Pancreas (tissue), 10 donors: ENCODE measurements at regions not wholly inside any gene's neighbourhood (a gene's known extent, or its start where the extent isn't known, plus 50 kb on each side); places are given as distances from the start of the nearest gene placed in this dataset.

ENCODE experiments used
- ATAC-seq, 4 donors: fragments of 200-7000 bp; cut with Tn5 transposase; one replicate each; pipeline versions ENCODE4 v1.8.0 to v1.9.1; 2020; ENCODE audit warnings: mild to moderate bottlenecking in 4 of 4, moderate library complexity in 4 of 4
- DNase-seq, 6 donors: peaks; one replicate each; pipeline ENCODE4 v3.0.0-alpha.2; 2020
- FAIRE-seq: peaks from 2 replicates; lab custom pipeline; 2012; peaks lifted over from hg19 to GRCh38; lab: Jason Lieb, UNC
- H3K27ac ChIP-seq, 4 donors: fragments of 200-600 bp; sonication (generic); 1 replicate in 3 of 4; 2 replicates in 1 of 4; pipeline versions ENCODE4 v1.5.0 to v1.8.0; 2020
- H3K27me3 ChIP-seq, 4 donors: fragments of 200-600 bp; one replicate each; pipeline ENCODE4 v1.8.0; 2021
- H3K36me3 ChIP-seq, 3 donors: fragments of 200-600 bp; sonication (generic) in 1 of 3; one replicate each; pipeline versions ENCODE4 v1.5.0 to v1.8.0; 2020 to 2021
- H3K4me1 ChIP-seq, 3 donors: fragments of 200-600 bp; one replicate each; pipeline ENCODE4 v1.8.0; 2021
- H3K4me3 ChIP-seq, 4 donors: fragments of 200-600 bp; sonication (generic) in 2 of 4; one replicate each; pipeline versions ENCODE4 v1.5.0 to v1.8.0; 2020 to 2021
- H3K9me3 ChIP-seq, 4 donors: fragments of 200-600 bp; one replicate each; pipeline ENCODE4 v1.8.0; 2021
- CTCF ChIP-seq, 4 donors: fragments of 200-600 bp; sonication (generic) in 3 of 4; IDR thresholded peaks; one replicate each; pipeline versions ENCODE4 v1.5.0 to v1.8.0; 2021; ENCODE audit warnings: antibody characterized with exemption in 4 of 4
- WGBS, 2 donors: extraction: QIAGEN DNeasy Blood & Tissue Kit; methylation state at CpG; one replicate each; pipeline ENCODE4 v1.1.7; 2013; 5-methylcytosine and 5-hydroxymethylcytosine counted together
- intact Hi-C, 3 donors: fragments of 100-400 bp; cut with DNase I; formaldehyde crosslinking; loops; one replicate each; pipeline versions ENCODE4 v1.11.1 to v1.14.2; 2022
- donor health status: healthy with polysubstance abuse.
- donor health status: DM: no; HTN: no; CAD: no; lungs with moderate emphysema.
- donor health status: DM: no; HTN: no; CAD: no.
- donor health status: control.
- donor health status: control.
- donor health status: Bipolar disorder and iron deficiency.
- donor health status: DM: yes; HTN: yes; CAD: no.
- donor health status: DM: no; HTN: no; CAD: no.
- donor health status: DM: no; HTN: no; CAD: no.
- donor health status: DM: yes; HTN: yes; CAD: no.

GRCh38 chr1:194103516-194104246 lies 917.3 kb upstream of the B3GALT2 start:
- Histone ChIP-seq H3K27me3 (no peaks in the 10 kb centered on the region), H3K27ac (no peak overlapping the region), H3K4me1 (no peaks in the 10 kb centered on the region), H3K9me3 (no peaks in the 10 kb centered on the region), H3K4me3 (no peak overlapping the region), H3K36me3 (no peaks in the 10 kb centered on the region)
- DNase-seq (peak in 1 of 6 donors; percentile 17), ATAC-seq (no peak), FAIRE-seq (no peak)
- intact Hi-C loops, result no loop called here
- 48 to 50% methylated on average over 2 of the region's 2 CpGs for WGBS, 2 donors
- TF ChIP-seq CTCF (IDR thresholded peaks at IDR 0.05), result no peak

GRCh38 chr1:194103101-194103500 lies 916.7 kb upstream of the B3GALT2 start:
- no peaks in the 10 kb centered on the region for H3K4me1 ChIP-seq
- peak in 1 of 6 donors; percentile 13 for DNase-seq
- H3K9me3 ChIP-seq, result no peaks in the 10 kb centered on the region
- ATAC-seq, result no peak
- H3K27ac ChIP-seq, result no peak overlapping the region
- no peaks in the 10 kb centered on the region for H3K36me3 ChIP-seq
- H3K27me3 ChIP-seq, result no peaks in the 10 kb centered on the region
- 78 to 88% methylated on average over 1 of the region's 1 CpG for WGBS, 2 donors
- H3K4me3 ChIP-seq, result no peak overlapping the region
- no peak for TF ChIP-seq CTCF (IDR thresholded peaks at IDR 0.05)
- intact Hi-C loops, result no loop called here
- no peak for FAIRE-seq

- Histone ChIP-seq H3K27me3 (no peaks in the 10 kb centered on the region), H3K27ac (no peak overlapping the region), H3K9me3 (no peaks in the 10 kb centered on the region), H3K36me3 (no peaks in the 10 kb centered on the region), H3K4me1 (no peaks in the 10 kb centered on the region), H3K4me3 (no peak overlapping the region)
- no peak for TF ChIP-seq CTCF (IDR thresholded peaks at IDR 0.05)
- FAIRE-seq, result no peak
- DNase-seq, result no peak
- no peak for ATAC-seq
- intact Hi-C loops, result no loop called here
- WGBS, 2 donors, result 49 to 51% methylated on average over 2 of the region's 2 CpGs
These were observed 916.2 kb upstream of the B3GALT2 start for GRCh38 chr1:194102607-194103006.

- no peak for FAIRE-seq
- H3K27ac ChIP-seq, result no peak overlapping the region
These were observed 898.3 kb upstream of the B3GALT2 start for GRCh38 chr1:194084755-194085154.

More at GRCh38 chr1:194084755-194085154, 898.3 kb upstream of the B3GALT2 start:
- 55% methylated on average over 3 of the region's 3 CpGs for WGBS, 2 donors
- intact Hi-C loops, result no loop called here
- no peaks in the 10 kb centered on the region for H3K27me3 ChIP-seq
- no peaks in the 10 kb centered on the region for H3K9me3 ChIP-seq
- no peaks in the 10 kb centered on the region for H3K4me1 ChIP-seq
- no peak for TF ChIP-seq CTCF (IDR thresholded peaks at IDR 0.05)
- no peak for ATAC-seq
- no peak overlapping the region for H3K4me3 ChIP-seq
- no peaks in the 10 kb centered on the region for H3K36me3 ChIP-seq
- no peak for DNase-seq
